Hematopoietic multipotent progenitor cell treated with erythropoietin and hydrocortisone succinate and interleukin-3 and kit ligand, for 15 days (in vitro differentiated cells): ENCODE measurements at regions not wholly inside any gene's neighbourhood (a gene's known extent, or its start where the extent isn't known, plus 50 kb on each side); places are given as distances from the start of the nearest gene placed in this dataset.

Source experiments
- DNase-seq: peaks from one replicate; pipeline ENCODE4 v3.0.0-alpha.2; 2015; ENCODE audit warnings: low spot score

DNA sequence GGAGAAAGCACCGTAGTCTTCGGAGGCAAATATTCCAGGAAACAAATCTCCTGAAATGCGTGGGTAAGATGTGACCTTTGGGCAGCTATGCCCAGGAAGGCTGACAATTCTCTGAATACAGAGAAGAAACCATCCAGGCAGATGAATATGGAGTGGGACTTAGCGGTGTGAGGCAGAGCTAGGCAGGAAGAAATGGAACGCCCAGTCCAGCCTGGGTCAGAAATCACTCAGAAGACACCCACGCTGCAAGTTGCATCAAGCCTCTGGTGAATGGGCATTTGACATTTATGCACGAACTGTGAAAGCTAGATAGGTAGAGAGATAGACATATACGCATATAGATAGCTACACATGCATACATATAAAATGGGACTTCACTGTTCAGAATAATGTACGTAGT is 498.5 kb downstream of the QKI start:
- DNase-seq: no peak

GRCh38 chr6:163906006-163906710 is 491.6 kb downstream of the QKI start:
- DNase-seq: no peak

DNA sequence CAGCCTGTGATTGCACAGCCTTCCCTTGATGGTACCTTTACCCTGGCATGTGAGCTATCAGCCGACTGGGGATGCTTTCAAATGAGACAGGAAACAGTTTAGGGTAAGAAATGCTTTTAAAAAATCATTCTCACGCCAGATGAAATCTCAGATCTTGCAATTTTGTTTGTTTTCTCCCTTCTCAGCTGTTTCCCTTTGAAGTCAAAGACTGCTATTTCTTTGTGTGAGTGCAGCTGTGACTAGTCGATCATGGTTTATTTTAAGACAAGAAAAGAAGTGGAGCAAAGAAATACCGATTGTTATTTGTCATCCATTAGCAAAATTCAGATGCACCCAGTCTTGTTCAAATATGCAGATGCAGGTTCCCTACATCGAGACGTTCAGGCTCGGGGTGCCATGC is 489.7 kb downstream of the QKI start:
- DNase-seq: no peak

- no peak for DNase-seq
Observed at GRCh38 chr6:163903541-163903940, 489.0 kb downstream of the QKI start.

DNA sequence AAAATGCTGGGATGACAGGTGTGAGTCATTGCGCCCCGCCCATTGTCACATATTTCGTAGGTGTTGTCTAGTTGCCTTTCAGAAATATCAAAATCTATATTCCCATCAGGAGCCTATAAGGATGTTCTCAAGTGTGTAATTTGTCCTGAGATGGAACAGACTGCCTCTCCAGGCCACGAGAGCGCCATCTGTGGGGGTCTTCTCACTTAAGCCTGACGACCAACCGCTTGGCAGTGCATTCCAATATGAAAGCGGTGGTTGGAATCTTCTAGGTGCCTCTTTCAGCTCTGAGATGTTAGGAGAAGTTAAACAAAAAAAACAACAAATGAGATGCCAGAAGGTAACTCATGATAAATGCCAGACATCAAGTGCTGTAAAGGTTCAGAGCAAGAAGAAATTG is 488.5 kb downstream of the QKI start:
- no peak for DNase-seq

DNA sequence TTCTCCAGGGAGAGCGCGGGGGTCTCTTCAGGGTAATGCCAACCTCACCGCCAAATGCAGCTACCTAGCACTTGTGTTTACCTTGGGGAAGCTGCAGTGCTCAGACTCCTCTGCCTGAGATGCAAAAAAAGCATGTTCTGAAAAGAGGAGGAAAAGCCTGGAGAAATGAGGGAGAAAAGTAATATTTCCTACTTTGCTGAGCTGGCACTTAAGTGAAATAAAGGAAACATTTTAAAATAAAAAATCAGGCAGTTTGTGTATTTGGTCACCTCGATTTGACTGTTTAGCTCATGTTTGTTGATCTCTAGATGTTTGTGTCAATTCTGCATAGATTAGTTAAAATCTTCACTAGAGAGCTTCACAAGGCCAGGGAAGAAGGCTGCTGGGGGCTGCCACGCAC is 487.2 kb downstream of the QKI start:
- DNase-seq: no peak

GRCh38 chr6:163900570-163900969 is 486.1 kb downstream of the QKI start:
- DNase-seq: no peak

GRCh38 chr6:163897669-163898068 is 483.2 kb downstream of the QKI start:
- no peak for DNase-seq

- DNase-seq: no peak
Observed at GRCh38 chr6:163897030-163897429, 482.5 kb downstream of the QKI start.

- DNase-seq: no peak
Observed at GRCh38 chr6:163895162-163895561, 480.6 kb downstream of the QKI start.

- no peak for DNase-seq
Observed at GRCh38 chr6:163893609-163894189, 479.2 kb downstream of the QKI start.

GRCh38 chr6:163892824-163893561 is 478.5 kb downstream of the QKI start:
- no peak for DNase-seq

DNA sequence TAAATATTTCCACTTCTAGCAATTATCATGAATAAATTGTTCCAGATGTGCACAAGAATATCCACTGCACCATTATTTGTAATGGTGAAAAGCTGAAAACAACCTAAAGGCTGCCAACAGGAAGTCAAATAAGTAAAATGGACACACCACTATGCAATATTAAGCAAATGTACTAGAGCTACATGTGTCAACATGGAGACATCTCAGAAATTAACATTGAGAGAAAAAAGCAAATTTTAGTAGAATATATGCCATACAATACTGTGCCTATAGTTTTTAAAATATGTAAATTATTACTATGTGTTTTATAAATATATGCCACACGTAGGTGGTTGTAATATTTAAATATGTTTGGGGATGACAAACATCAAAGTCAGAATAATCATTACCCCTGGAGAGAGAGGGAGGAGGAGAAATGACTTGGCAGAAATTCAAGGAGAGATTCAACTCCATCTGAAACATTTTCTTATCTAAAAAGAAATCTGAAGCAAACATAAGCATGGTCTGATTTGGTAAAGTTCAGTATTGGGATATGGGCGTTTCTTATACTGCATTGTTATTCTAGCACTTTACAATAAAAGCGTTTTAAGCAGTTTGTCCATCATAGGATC is 475.5 kb downstream of the QKI start:
- no peak for DNase-seq

GRCh38 chr6:163888030-163888819 is 473.7 kb downstream of the QKI start:
- no peak for DNase-seq

DNA sequence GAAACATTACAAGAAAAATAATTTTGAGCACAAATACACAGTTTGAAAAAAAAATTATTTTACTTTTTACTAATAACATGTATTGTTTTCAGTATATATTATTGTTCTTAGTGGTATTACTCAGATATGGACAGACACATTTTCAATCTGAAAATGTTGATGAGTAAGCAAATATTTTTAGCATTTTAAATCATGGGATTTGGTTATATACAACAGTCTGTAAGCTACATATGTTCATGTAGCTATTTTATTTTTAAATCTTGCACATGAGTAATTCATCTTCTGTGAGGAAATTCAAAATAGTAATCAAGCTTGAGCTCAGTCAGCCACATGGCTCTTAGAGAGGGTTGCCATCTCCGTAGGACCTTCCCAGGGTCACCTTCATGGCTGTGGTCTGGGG is 471.9 kb downstream of the QKI start:
- DNase-seq: no peak

- DNase-seq: no peak
Observed at GRCh38 chr6:163883984-163884383, 469.5 kb downstream of the QKI start.

DNA sequence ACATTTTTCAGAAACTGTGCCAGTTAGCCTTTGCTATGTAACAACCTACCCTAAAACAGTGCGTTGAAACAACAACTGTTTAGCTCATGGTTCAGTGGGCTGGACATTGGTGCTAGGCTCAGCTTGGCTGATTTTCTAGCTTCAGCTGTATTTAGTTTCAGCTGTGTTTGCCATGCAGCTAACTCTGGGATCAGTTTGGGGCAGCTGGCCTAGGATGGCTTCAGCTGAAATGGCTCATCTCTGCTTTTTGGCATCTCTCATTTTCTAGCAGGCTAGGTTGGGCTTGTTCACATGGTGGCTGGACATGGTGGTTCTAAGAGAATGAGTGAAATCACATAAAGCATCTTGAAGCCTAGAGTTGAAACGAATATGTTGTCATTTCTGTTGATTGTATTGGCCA is 464.2 kb downstream of the QKI start:
- DNase-seq: no peak

DNA sequence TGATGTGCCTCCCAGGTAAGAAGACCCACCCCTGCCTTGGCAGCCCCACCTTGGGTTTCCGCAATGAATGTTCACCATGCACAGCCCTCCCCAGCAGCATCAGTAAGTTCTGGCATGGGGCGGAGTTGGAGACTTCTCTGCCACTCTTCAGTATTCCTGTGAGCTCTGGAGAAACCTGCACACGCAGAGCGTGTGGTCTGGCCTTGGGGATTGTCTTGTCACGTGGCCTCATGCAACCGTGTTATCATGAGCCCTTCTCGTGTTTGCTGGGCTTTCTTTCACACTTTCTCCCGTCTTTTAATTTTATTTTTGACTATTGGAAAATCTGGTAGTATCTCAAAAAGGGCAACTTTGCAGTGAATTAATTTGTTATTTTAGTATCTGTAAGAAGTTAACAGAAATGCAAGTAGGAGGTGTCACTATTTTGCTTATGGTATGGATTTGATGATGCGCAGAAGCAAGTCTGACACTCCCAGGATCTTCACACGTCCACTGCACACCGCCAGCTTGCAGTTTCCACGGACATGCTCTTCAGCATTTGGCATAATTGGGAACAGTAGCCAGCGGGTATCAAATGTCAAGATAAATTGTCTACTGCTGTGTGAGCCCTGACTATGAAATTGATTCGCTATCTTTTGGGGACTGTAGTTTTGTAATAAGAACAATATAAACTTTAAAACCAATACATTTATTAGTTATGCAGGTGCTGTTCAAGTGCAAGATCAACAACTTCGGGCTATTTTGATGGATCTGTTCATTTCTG is 463.5 kb downstream of the QKI start:
- DNase-seq: no peak

GRCh38 chr6:163876391-163876790 is 461.9 kb downstream of the QKI start:
- no peak for DNase-seq

- no peak for DNase-seq
Observed at GRCh38 chr6:163874784-163875183, 460.3 kb downstream of the QKI start.

GRCh38 chr6:163872335-163872734 is 457.8 kb downstream of the QKI start:
- DNase-seq: no peak
